ENCODE measurements at regions not wholly inside any gene's neighbourhood (a gene's known extent, or its start where the extent isn't known, plus 50 kb on each side); places are given as distances from the start of the nearest gene placed in this dataset.

DNA sequence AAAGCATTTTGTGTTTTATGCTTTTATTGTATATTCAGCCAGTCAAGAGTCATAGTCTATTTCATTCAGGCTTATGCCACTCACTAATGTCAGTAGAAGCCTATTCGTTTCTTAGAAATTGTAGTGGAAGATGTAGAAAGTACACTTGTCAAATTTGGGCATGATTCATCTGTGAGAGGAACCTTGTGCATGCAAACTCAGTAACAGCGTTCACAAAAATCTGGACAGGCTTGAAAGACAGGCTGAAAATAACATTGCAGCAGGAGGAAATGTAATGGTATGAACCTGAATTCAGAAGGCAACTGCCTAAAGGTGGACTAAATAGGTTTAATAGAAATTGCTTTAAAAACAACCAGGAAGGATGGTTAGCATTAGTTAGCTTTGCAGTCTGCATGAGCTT is 213.5 kb downstream of the CMPK2 start:
- TF ChIP-seq EZH2 (IDR thresholded peaks at IDR 0.05; ENCODE audit: low read depth), result no peak
- TF ChIP-seq, protein P1, sequence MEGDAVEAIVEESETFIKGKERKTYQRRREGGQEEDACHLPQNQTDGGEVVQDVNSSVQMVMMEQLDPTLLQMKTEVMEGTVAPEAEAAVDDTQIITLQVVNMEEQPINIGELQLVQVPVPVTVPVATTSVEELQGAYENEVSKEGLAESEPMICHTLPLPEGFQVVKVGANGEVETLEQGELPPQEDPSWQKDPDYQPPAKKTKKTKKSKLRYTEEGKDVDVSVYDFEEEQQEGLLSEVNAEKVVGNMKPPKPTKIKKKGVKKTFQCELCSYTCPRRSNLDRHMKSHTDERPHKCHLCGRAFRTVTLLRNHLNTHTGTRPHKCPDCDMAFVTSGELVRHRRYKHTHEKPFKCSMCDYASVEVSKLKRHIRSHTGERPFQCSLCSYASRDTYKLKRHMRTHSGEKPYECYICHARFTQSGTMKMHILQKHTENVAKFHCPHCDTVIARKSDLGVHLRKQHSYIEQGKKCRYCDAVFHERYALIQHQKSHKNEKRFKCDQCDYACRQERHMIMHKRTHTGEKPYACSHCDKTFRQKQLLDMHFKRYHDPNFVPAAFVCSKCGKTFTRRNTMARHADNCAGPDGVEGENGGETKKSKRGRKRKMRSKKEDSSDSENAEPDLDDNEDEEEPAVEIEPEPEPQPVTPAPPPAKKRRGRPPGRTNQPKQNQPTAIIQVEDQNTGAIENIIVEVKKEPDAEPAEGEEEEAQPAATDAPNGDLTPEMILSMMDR (conservative IDR thresholded peaks at IDR 0.05), result no peak
- Histone ChIP-seq H3K4me2 (no peak overlapping the region), H3K27me3 (ENCODE audit: insufficient read depth, low read depth) (peaks cover 29% of the 10 kb centered on the region; the same call in 1 of the 2 replicates), H3K9me2 (ENCODE audit: insufficient read depth) (no peaks in the 10 kb centered on the region), H3K9me3 (ENCODE audit: insufficient read depth, low read depth) (no peaks in the 10 kb centered on the region), H3K27ac (no peak overlapping the region), H3K79me2 (ENCODE audit: low read depth) (no peaks in the 10 kb centered on the region), H2AFZ (no peak overlapping the region), H3K36me3 (ENCODE audit: low read depth) (no peaks in the 10 kb centered on the region), H3K4me3 (no peak overlapping the region), H3K4me1 (replicated peaks; ENCODE audit: insufficient read depth) (no peaks in the 10 kb centered on the region), H4K20me1 (ENCODE audit: insufficient read depth) (no peaks in the 10 kb centered on the region), H3F3A (ENCODE audit: insufficient read depth, low read depth) (no peaks in the 10 kb centered on the region)
- intact Hi-C loops (cut with micrococcal nuclease; ENCODE audit: unreplicated experiment), result no loop called here
- DNase-seq, result no peak
- ChIA-PET CTCF (no interaction called here), POLR2A (ENCODE audit: unreplicated experiment) (no interaction called here)
- BruUV-seq (replicated peaks), result no TSS peak

DNA sequence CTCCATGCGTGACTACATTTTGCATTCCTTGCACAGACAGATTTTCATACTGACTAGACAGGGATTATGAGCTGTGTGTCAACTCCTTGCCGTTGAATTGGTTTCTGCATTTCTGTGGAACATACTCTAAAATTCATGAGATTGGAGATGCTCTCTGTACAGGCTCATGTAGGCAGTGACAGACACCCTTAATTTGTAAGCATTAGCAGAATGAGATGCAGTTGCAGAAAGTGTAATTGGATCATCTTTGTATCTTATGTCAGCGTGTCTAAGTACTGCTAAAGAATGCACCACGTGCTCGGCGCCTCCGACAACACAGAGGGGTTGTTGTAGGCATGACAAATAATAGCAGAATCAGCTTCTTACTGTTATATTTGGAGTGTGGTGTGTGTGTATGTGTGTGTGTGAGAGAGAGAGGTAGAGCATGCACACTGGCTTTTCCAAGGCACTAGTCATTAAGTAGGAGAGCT is 212.4 kb downstream of the CMPK2 start:
- Histone ChIP-seq H3K4me3 (no peak overlapping the region), H4K20me1 (ENCODE audit: insufficient read depth) (no peaks in the 10 kb centered on the region), H3K4me2 (no peak overlapping the region), H3K27me3 (ENCODE audit: insufficient read depth, low read depth) (peaks cover 32% of the 10 kb centered on the region), H2AFZ (no peak overlapping the region), H3K79me2 (ENCODE audit: low read depth) (no peaks in the 10 kb centered on the region), H3K9me3 (ENCODE audit: insufficient read depth, low read depth) (no peaks in the 10 kb centered on the region), H3K27ac (no peak overlapping the region), H3F3A (ENCODE audit: insufficient read depth, low read depth) (no peaks in the 10 kb centered on the region), H3K4me1 (replicated peaks; ENCODE audit: insufficient read depth) (no peaks in the 10 kb centered on the region), H3K36me3 (ENCODE audit: low read depth) (no peaks in the 10 kb centered on the region), H3K9me2 (ENCODE audit: insufficient read depth) (no peaks in the 10 kb centered on the region)
- POLR2A ChIA-PET (ENCODE audit: unreplicated experiment), result no interaction called here
- BruUV-seq (replicated peaks), result no TSS peak
- no peak for DNase-seq
- CTCF ChIA-PET, result no interaction called here
- TF ChIP-seq EZH2 (IDR thresholded peaks at IDR 0.05; ENCODE audit: low read depth), result no peak
- TF ChIP-seq, protein P1 (conservative IDR thresholded peaks at IDR 0.05), result no peak
- intact Hi-C loops (cut with micrococcal nuclease; ENCODE audit: unreplicated experiment), result no loop called here

DNA sequence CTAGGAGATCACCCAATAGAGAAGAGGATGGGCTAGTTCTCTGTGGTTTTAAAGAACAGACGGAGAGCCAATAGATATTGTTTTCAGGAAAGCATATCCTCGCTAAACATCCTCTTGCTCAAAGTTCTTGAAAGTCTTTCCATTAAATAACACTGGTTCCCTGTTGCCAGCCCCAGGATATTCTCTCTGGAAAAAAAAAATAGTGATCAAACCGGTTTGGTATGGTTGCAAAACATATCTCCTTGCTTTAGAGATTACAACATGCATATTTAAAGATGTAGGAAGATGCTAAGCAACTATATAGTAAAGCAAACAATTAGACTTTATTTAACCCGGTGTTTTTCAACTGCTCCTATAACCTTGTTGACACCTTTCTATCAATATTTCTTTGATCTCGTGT is 211.4 kb downstream of the CMPK2 start:
- no peaks in the 10 kb centered on the region for H3K4me1 ChIP-seq (replicated peaks; ENCODE audit: insufficient read depth)
- no peaks in the 10 kb centered on the region for H3F3A ChIP-seq (ENCODE audit: insufficient read depth, low read depth)
- no peak overlapping the region for H2AFZ ChIP-seq
- H3K36me3 ChIP-seq (ENCODE audit: low read depth), result no peaks in the 10 kb centered on the region
- H4K20me1 ChIP-seq (ENCODE audit: insufficient read depth), result no peaks in the 10 kb centered on the region
- CTCF ChIA-PET, result no interaction called here
- DNase-seq, result peak in 1 of 2 experiments; percentile 40
- H3K27ac ChIP-seq, result no peak overlapping the region
- POLR2A ChIA-PET (ENCODE audit: unreplicated experiment), result no interaction called here
- H3K4me3 ChIP-seq, result no peak overlapping the region
- no peak overlapping the region for H3K4me2 ChIP-seq
- no peaks in the 10 kb centered on the region for H3K9me2 ChIP-seq (ENCODE audit: insufficient read depth)
- no peaks in the 10 kb centered on the region for H3K9me3 ChIP-seq (ENCODE audit: insufficient read depth, low read depth)
- no peaks in the 10 kb centered on the region for H3K79me2 ChIP-seq (ENCODE audit: low read depth)
- peaks cover 28% of the 10 kb centered on the region for H3K27me3 ChIP-seq (ENCODE audit: insufficient read depth, low read depth)
- intact Hi-C loops (cut with micrococcal nuclease; ENCODE audit: unreplicated experiment), result no loop called here
- no TSS peak for BruUV-seq (replicated peaks)
- TF ChIP-seq EZH2 (IDR thresholded peaks at IDR 0.05; ENCODE audit: low read depth), result no peak
- TF ChIP-seq, protein P1 (conservative IDR thresholded peaks at IDR 0.05), result no peak

Measured in PC-9 (cell line).